GM18511 (cell line): ENCODE measurements at regions not wholly inside any gene's neighbourhood (a gene's known extent, or its start where the extent isn't known, plus 50 kb on each side); places are given as distances from the start of the nearest gene placed in this dataset.
"Not testable (repeated sequence)": the region's sequence is repeated elsewhere in the genome, so short reads cannot be mapped to it uniquely, and the experiment has no call there.

Experiments
- ATAC-seq: cut with Tn5 transposase; IDR thresholded peaks from one replicate; pipeline ENCODE4 v1.9.1; 2021; ENCODE audit warnings: mild to moderate bottlenecking, moderate library complexity; ENCODE audit not compliant: unreplicated experiment

- ATAC-seq: no peak
These were observed 300.3 kb downstream of the FZD1 start for GRCh38 chr7:91564541-91564940.

GRCh38 chr7:91565499-91566401 is 301.5 kb downstream of the FZD1 start:
- ATAC-seq: no peak

- no peak for ATAC-seq
These were observed 302.1 kb downstream of the FZD1 start for GRCh38 chr7:91566402-91566732.

- ATAC-seq: no peak
These were observed 303.1 kb downstream of the FZD1 start for GRCh38 chr7:91567081-91568012.

- ATAC-seq: no peak
These were observed 303.9 kb downstream of the FZD1 start for GRCh38 chr7:91568138-91568537.

- ATAC-seq: no peak
These were observed 305.7 kb downstream of the FZD1 start for GRCh38 chr7:91569728-91570457.

- ATAC-seq: no peak
These were observed 306.3 kb downstream of the FZD1 start for GRCh38 chr7:91570560-91570959.

- no peak for ATAC-seq
These were observed 307.4 kb downstream of the FZD1 start for GRCh38 chr7:91571601-91572000.

GRCh38 chr7:91573405-91573804 is 307.1 kb downstream of the MTERF1 start:
- no peak for ATAC-seq

- not testable (repeated sequence) for ATAC-seq
These were observed 304.0 kb downstream of the MTERF1 start for GRCh38 chr7:91576459-91576858.

GRCh38 chr7:91579837-91580236 is 300.7 kb downstream of the MTERF1 start:
- no peak for ATAC-seq

- no peak for ATAC-seq
These were observed 297.6 kb downstream of the MTERF1 start for GRCh38 chr7:91582799-91583477.

- ATAC-seq: no peak
These were observed 284.2 kb downstream of the MTERF1 start for GRCh38 chr7:91596287-91596686.

GRCh38 chr7:91598791-91599190 is 281.7 kb downstream of the MTERF1 start:
- no peak for ATAC-seq

GRCh38 chr7:91600112-91600511 is 280.4 kb downstream of the MTERF1 start:
- ATAC-seq: no peak

GRCh38 chr7:91603707-91604106 is 276.8 kb downstream of the MTERF1 start:
- ATAC-seq: no peak

GRCh38 chr7:91608606-91609005 is 271.9 kb downstream of the MTERF1 start:
- ATAC-seq: no peak

- ATAC-seq: no peak
These were observed 271.0 kb downstream of the MTERF1 start for GRCh38 chr7:91609525-91609924.

- ATAC-seq: no peak
These were observed 266.1 kb downstream of the MTERF1 start for GRCh38 chr7:91614431-91614830.
